Activated naive CD4-positive, alpha-beta T cell treated with anti-CD3 and anti-CD28 coated beads, Interleukin-2, amount 50 U/mL, for 24 hours (primary cell): ENCODE measurements at regions not wholly inside any gene's neighbourhood (a gene's known extent, or its start where the extent isn't known, plus 50 kb on each side); places are given as distances from the start of the nearest gene placed in this dataset.

Experiments used
- H3K27ac Mint-ChIP-seq: one replicate; pipeline ENCODE4 v1.8.0; 2021; ENCODE audit warnings: mild to moderate bottlenecking, mixed read lengths
- H3K27me3 Mint-ChIP-seq: one replicate; pipeline ENCODE4 v1.8.0; 2021; ENCODE audit warnings: mixed read lengths
- H3K36me3 Mint-ChIP-seq: one replicate; pipeline ENCODE4 v1.8.0; 2021; ENCODE audit warnings: mixed read lengths
- H3K4me1 Mint-ChIP-seq: one replicate; pipeline ENCODE4 v1.8.0; 2021; ENCODE audit warnings: mixed read lengths
- H3K4me3 Mint-ChIP-seq: one replicate; pipeline ENCODE4 v1.8.0; 2021; ENCODE audit warnings: mild to moderate bottlenecking, mixed read lengths
- H3K9me3 Mint-ChIP-seq: one replicate; pipeline ENCODE4 v1.8.0; 2021; ENCODE audit warnings: mixed read lengths

- Mint-ChIP-seq H3K4me3 (no peak overlapping the region), H3K4me1 (no peaks in the 10 kb centered on the region), H3K36me3 (no peaks in the 10 kb centered on the region), H3K27me3 (peaks cover 1% of the 10 kb centered on the region), H3K9me3 (no peaks in the 10 kb centered on the region), H3K27ac (no peak overlapping the region)
Observed at GRCh38 chr1:88060750-88061491, 623.2 kb upstream of the PKN2 start.

GRCh38 chr1:88061492-88062177 lies 622.4 kb upstream of the PKN2 start:
- Mint-ChIP-seq H3K4me1 (no peaks in the 10 kb centered on the region), H3K36me3 (no peaks in the 10 kb centered on the region), H3K9me3 (no peaks in the 10 kb centered on the region), H3K4me3 (no peak overlapping the region), H3K27ac (no peak overlapping the region), H3K27me3 (no peaks in the 10 kb centered on the region)

DNA sequence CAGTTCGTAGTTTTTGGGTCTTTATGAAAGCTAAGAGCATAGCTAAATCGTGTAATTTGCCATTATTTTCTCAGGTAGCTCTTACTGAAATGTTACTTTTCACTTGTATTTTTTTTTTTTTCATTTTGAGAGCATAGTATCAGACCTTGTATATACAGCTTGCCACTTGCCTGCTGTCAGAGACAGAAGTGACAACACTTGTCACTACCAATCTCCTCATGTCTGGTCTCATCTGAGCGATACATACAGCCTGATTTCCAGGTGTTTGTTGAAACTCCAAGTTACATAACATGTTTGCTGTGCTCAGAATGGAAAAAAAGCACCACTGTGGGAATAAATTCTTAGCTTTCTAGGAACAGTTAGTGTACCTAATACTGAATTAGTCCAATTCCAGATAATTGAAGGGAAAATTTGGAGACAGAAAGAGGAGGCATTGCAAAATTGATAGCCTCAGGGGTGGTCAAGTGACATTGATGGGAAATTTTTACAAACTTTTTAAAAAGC lies 621.4 kb upstream of the PKN2 start:
- Mint-ChIP-seq H3K27ac (no peak overlapping the region), H3K4me1 (no peaks in the 10 kb centered on the region), H3K9me3 (no peaks in the 10 kb centered on the region), H3K4me3 (no peak overlapping the region), H3K27me3 (no peaks in the 10 kb centered on the region), H3K36me3 (no peaks in the 10 kb centered on the region)

DNA sequence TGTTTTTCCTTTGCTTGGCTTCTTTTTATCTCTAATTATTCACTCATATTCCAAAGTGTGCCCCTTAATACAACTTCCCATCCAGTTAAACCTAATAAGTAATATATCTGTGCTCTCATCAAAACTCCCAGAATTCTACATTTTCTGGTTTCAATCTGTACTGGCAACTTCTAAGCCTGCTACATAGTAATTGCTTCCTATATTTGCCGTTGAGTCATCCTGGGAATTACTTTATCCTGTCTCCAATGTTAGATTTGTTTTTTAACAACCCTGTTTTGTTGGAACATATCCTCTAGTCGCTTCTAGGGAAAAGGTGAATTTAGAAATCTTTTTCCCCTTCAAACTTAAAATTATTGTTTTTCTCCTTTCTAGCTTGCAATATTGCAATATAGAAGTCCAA lies 620.5 kb upstream of the PKN2 start:
- Mint-ChIP-seq H3K4me1 (no peaks in the 10 kb centered on the region), H3K9me3 (no peaks in the 10 kb centered on the region), H3K4me3 (no peak overlapping the region), H3K27me3 (no peaks in the 10 kb centered on the region), H3K27ac (no peak overlapping the region), H3K36me3 (no peaks in the 10 kb centered on the region)

DNA sequence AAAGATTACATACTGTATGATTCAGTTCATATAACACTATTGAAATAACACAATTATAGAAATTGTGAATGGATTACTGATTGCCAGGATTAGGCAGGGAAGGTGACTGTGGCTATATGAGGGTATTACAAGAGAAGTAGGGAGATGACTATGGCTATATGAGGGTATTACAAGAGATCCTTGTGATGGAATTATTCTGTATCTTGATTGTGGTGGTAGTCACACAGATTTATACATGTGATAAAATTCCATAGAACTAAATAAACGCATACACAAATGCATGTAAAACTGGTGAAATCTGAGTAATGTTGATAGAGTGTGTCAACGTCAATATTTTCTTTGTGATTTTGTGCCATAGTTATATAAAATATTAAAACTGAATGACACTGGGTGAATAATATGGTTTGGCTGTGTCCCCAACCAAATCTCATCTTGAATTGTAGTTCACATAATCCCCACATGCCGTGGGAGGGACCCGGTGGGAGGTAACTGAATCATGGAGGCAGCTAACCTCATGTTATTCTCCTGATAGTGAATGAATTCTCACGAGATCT lies 615.6 kb upstream of the PKN2 start:
- Mint-ChIP-seq H3K27ac (no peak overlapping the region), H3K4me3 (no peak overlapping the region), H3K4me1 (no peaks in the 10 kb centered on the region)

GRCh38 chr1:88070956-88071355 lies 613.1 kb upstream of the PKN2 start:
- H3K9me3 Mint-ChIP-seq: no peaks in the 10 kb centered on the region
- no peaks in the 10 kb centered on the region for H3K36me3 Mint-ChIP-seq
- no peak overlapping the region for H3K4me3 Mint-ChIP-seq
- no peaks in the 10 kb centered on the region for H3K4me1 Mint-ChIP-seq
- H3K27ac Mint-ChIP-seq: no peak overlapping the region
- H3K27me3 Mint-ChIP-seq: no peaks in the 10 kb centered on the region

More for the DNA sequence above, 615.6 kb upstream of the PKN2 start:
- Mint-ChIP-seq H3K27me3 (no peaks in the 10 kb centered on the region), H3K9me3 (no peaks in the 10 kb centered on the region), H3K36me3 (no peaks in the 10 kb centered on the region)

DNA sequence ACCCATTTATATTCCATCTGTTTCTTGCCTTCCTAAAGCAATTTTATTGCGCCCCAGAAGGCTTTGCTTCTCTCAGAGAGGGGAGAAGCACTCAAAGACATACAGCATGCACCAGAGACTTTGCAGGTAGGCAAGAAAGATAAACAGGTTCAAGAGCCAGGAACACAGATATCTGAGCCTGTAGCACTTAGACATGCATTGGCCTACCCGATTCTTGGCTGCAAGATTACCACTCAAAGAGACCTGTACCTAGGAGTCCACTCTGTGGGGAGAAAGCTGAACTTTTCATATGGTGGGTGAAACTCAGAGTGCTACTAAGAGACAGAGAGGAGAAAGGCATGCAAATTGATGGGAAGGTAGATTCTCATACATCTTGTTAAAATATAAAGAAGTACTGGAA lies 609.4 kb upstream of the PKN2 start:
- Mint-ChIP-seq H3K4me1 (no peaks in the 10 kb centered on the region), H3K9me3 (peaks cover 4% of the 10 kb centered on the region), H3K27me3 (no peaks in the 10 kb centered on the region), H3K36me3 (no peaks in the 10 kb centered on the region), H3K4me3 (no peak overlapping the region), H3K27ac (no peak overlapping the region)

GRCh38 chr1:88075813-88076212 lies 608.3 kb upstream of the PKN2 start:
- Mint-ChIP-seq H3K9me3 (peaks cover 4% of the 10 kb centered on the region), H3K4me3 (no peak overlapping the region), H3K4me1 (no peaks in the 10 kb centered on the region), H3K27ac (no peak overlapping the region), H3K36me3 (no peaks in the 10 kb centered on the region), H3K27me3 (no peaks in the 10 kb centered on the region)

- no peaks in the 10 kb centered on the region for H3K4me1 Mint-ChIP-seq
- peaks cover 4% of the 10 kb centered on the region for H3K9me3 Mint-ChIP-seq
- no peaks in the 10 kb centered on the region for H3K36me3 Mint-ChIP-seq
- H3K27ac Mint-ChIP-seq: no peak overlapping the region
- H3K4me3 Mint-ChIP-seq: no peak overlapping the region
- H3K27me3 Mint-ChIP-seq: no peaks in the 10 kb centered on the region
Observed at GRCh38 chr1:88079036-88079435, 605.0 kb upstream of the PKN2 start.

- Mint-ChIP-seq H3K9me3 (peaks cover 12% of the 10 kb centered on the region), H3K27me3 (no peaks in the 10 kb centered on the region), H3K36me3 (no peaks in the 10 kb centered on the region), H3K4me3 (no peak overlapping the region), H3K4me1 (no peaks in the 10 kb centered on the region), H3K27ac (no peak overlapping the region)
Observed at GRCh38 chr1:88080875-88081274, 603.2 kb upstream of the PKN2 start.

DNA sequence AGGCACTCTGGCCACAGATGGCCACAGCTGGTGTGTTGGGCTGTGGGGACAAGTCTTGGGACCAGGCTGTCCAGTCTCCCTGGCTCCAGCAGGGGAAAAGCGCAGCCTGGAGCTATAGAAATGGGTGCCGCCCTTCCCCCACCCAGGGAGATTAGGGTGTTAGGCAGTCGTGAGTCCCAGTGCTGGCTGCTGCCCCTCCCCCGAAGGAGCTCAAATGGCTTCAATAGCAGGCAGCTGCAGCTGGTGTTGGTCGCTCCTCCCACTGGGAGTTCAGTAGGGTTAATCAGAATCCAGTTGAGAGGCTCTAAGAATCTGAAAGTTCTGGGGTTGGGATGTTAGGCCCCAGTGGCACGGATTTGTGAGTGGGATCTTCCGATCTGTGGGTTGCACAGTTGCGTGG lies 595.6 kb upstream of the PKN2 start:
- peaks cover 7% of the 10 kb centered on the region for H3K27me3 Mint-ChIP-seq
- no peak overlapping the region for H3K27ac Mint-ChIP-seq
- H3K36me3 Mint-ChIP-seq: no peaks in the 10 kb centered on the region
- H3K9me3 Mint-ChIP-seq: peaks cover 20% of the 10 kb centered on the region
- H3K4me3 Mint-ChIP-seq: no peak overlapping the region
- no peaks in the 10 kb centered on the region for H3K4me1 Mint-ChIP-seq

- Mint-ChIP-seq H3K27ac (no peak overlapping the region), H3K4me1 (no peaks in the 10 kb centered on the region), H3K9me3 (peaks cover 19% of the 10 kb centered on the region), H3K27me3 (peaks cover 7% of the 10 kb centered on the region), H3K36me3 (no peaks in the 10 kb centered on the region), H3K4me3 (no peak overlapping the region)
Observed at GRCh38 chr1:88089961-88090360, 594.1 kb upstream of the PKN2 start.

- Mint-ChIP-seq H3K4me1 (no peaks in the 10 kb centered on the region), H3K4me3 (no peak overlapping the region), H3K27me3 (peaks cover 4% of the 10 kb centered on the region), H3K27ac (no peak overlapping the region), H3K9me3 (no peaks in the 10 kb centered on the region), H3K36me3 (no peaks in the 10 kb centered on the region)
Observed at GRCh38 chr1:88098881-88099280, 585.2 kb upstream of the PKN2 start.

- H3K4me1 Mint-ChIP-seq: no peaks in the 10 kb centered on the region
- H3K9me3 Mint-ChIP-seq: no peaks in the 10 kb centered on the region
- peaks cover 5% of the 10 kb centered on the region for H3K27me3 Mint-ChIP-seq
- H3K27ac Mint-ChIP-seq: no peak overlapping the region
- H3K36me3 Mint-ChIP-seq: no peaks in the 10 kb centered on the region
- no peak overlapping the region for H3K4me3 Mint-ChIP-seq
Observed at GRCh38 chr1:88101041-88101440, 583.0 kb upstream of the PKN2 start.

- no peaks in the 10 kb centered on the region for H3K36me3 Mint-ChIP-seq
- no peak overlapping the region for H3K27ac Mint-ChIP-seq
- no peaks in the 10 kb centered on the region for H3K4me1 Mint-ChIP-seq
- peaks cover 3% of the 10 kb centered on the region for H3K27me3 Mint-ChIP-seq
- no peak overlapping the region for H3K4me3 Mint-ChIP-seq
- H3K9me3 Mint-ChIP-seq: no peaks in the 10 kb centered on the region
Observed at GRCh38 chr1:88104236-88104635, 579.8 kb upstream of the PKN2 start.

- no peaks in the 10 kb centered on the region for H3K4me1 Mint-ChIP-seq
- no peak overlapping the region for H3K4me3 Mint-ChIP-seq
- H3K27ac Mint-ChIP-seq: no peak overlapping the region
- peaks cover 3% of the 10 kb centered on the region for H3K27me3 Mint-ChIP-seq
- H3K36me3 Mint-ChIP-seq: no peaks in the 10 kb centered on the region
- no peaks in the 10 kb centered on the region for H3K9me3 Mint-ChIP-seq
Observed at GRCh38 chr1:88104886-88105285, 579.2 kb upstream of the PKN2 start.
